ENCODE measurements at regions not wholly inside any gene's neighbourhood (a gene's known extent, or its start where the extent isn't known, plus 50 kb on each side); places are given as distances from the start of the nearest gene placed in this dataset.

DNA sequence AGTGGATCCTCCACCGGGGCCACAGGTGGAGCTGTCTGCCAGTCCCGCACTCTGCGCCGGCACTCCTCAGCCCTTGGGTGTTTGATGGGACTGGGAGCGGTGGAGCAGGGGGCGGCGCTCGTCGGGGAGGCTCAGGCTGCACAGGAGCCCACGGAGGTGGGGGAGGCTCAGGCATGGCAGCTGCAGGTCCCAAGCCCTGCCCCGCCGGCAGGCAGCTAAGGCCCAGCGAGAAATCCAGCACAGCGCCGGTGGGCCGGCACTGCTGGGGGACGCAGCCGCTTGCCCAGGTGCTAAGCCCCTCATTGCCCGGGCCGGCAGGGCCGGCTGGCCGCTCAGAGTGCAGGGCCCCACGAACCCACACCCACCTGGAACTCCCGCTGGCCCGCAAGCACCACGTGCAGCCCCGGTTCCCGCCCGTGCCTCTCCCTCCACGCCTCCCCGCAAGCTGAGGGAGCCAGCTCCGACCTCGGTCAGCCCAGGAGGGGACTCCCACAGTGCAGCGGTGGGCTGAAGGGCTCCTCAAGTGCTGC is 286.4 kb downstream of the RBM26 start:
- DNase-seq (no peak), ATAC-seq (ENCODE audit: low read depth) (no peak)
- TF ChIP-seq CTCF (IDR thresholded peaks at IDR 0.05) (no peak), EZH2 (IDR thresholded peaks at IDR 0.05; ENCODE audit: borderline replicate concordance, insufficient read depth, low read depth, low read length, poor library complexity, severe bottlenecking) (no peak)
- Mint-ChIP-seq H3K9me3 (ENCODE audit: insufficient read depth) (no peaks in the 10 kb centered on the region), H3K4me1 (peaks cover 5% of the 10 kb centered on the region), H3K27me3 (no peaks in the 10 kb centered on the region), H3K4me3 (no peak overlapping the region), H3K27ac (no peak overlapping the region)
- no peaks in the 10 kb centered on the region for H3K9me3 ChIP-seq (ENCODE audit: control extremely low read depth in 1 of 3, control insufficient read depth in 2 of 3, insufficient read depth in 1 of 3, low read length in 2 of 3)
- H3K79me2 ChIP-seq (ENCODE audit: control insufficient read depth, insufficient read depth, low read length) = no peaks in the 10 kb centered on the region
- intact Hi-C loops (cut with micrococcal nuclease) = no loop called here
- H2AFZ ChIP-seq (ENCODE audit: insufficient read depth, low read depth, low read length, poor library complexity, severe bottlenecking) = no peak overlapping the region
- H3K9ac ChIP-seq (ENCODE audit: low read length) = no peak overlapping the region
- peaks cover 0 to 4% of the 10 kb centered on the region in 2 donors for H3K4me1 ChIP-seq (ENCODE audit: control insufficient read depth in 2 of 2, insufficient read depth in 2 of 2, low read length in 2 of 2)
- no peak overlapping the region for H3K4me2 ChIP-seq (replicated peaks; ENCODE audit: low read depth, low read length, poor library complexity, severe bottlenecking)
- no peaks in the 10 kb centered on the region for H4K20me1 ChIP-seq (ENCODE audit: control insufficient read depth, insufficient read depth, low read length, poor library complexity, severe bottlenecking)
- POLR2A ChIA-PET = no interaction called here
- CTCF ChIA-PET = no interaction called here
- H3K36me3 ChIP-seq (replicated peaks in 1 of 2; ENCODE audit: control extremely low read depth in 1 of 2, control insufficient read depth in 1 of 2, extremely low read depth in 1 of 2, insufficient read depth in 2 of 2, low read length in 1 of 2) = no peaks in the 10 kb centered on the region
- no peak overlapping the region for H3K27ac ChIP-seq (ENCODE audit: low read length in 2 of 2)
- no peak overlapping the region for H3K4me3 ChIP-seq (ENCODE audit: control extremely low read depth in 1 of 5, extremely low read depth in 1 of 5, insufficient read depth in 1 of 5, low read depth in 2 of 5, low read length in 4 of 5)
- 84% methylated on average over 31 of the region's 34 CpGs for WGBS (ENCODE audit: insufficient coverage)
- H3K27me3 ChIP-seq (replicated peaks in 1 of 4; ENCODE audit: control extremely low read depth in 1 of 4, control insufficient read depth in 3 of 4, insufficient read depth in 4 of 4, low read length in 3 of 4) = no peaks in the 10 kb centered on the region

DNA sequence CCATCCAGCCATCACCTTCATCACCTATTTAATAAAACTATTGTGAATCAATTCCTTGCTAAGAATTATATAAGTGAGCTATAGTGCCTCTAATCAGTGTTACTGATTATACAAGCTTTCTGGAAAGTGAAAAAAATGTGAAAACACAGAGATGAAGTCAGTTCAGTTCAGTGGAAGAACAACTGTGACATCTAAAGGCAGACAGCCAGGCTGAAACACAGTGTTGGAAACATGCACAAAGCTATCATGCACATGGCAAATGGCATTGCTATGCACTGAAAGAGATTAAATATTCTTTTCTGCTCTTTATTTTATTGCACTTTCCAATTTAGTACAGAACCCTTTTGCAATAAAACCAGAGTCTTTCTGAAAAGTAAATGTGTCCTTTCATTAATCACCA is 294.0 kb downstream of the RBM26 start:
- POLR2A ChIA-PET = no interaction called here
- ATAC-seq (ENCODE audit: low read depth) = no peak
- TF ChIP-seq EZH2 (IDR thresholded peaks at IDR 0.05; ENCODE audit: borderline replicate concordance, insufficient read depth, low read depth, low read length, poor library complexity, severe bottlenecking) = no peak
- no peak for TF ChIP-seq CTCF (IDR thresholded peaks at IDR 0.05)

More for the DNA sequence above, 294.0 kb downstream of the RBM26 start:
- no peak overlapping the region for H3K4me3 Mint-ChIP-seq
- no peaks in the 10 kb centered on the region for H3K4me1 ChIP-seq (ENCODE audit: control insufficient read depth in 2 of 2, insufficient read depth in 2 of 2, low read length in 2 of 2)
- no peak overlapping the region for H3K9ac ChIP-seq (ENCODE audit: low read length)
- H3K79me2 ChIP-seq (ENCODE audit: control insufficient read depth, insufficient read depth, low read length) = no peaks in the 10 kb centered on the region
- H3K27ac ChIP-seq (ENCODE audit: low read length in 2 of 2) = no peak overlapping the region
- CTCF ChIA-PET = no interaction called here
- no peaks in the 10 kb centered on the region for H3K9me3 Mint-ChIP-seq (ENCODE audit: insufficient read depth)
- no peaks in the 10 kb centered on the region for H4K20me1 ChIP-seq (ENCODE audit: control insufficient read depth, insufficient read depth, low read length, poor library complexity, severe bottlenecking)
- intact Hi-C loops (cut with micrococcal nuclease) = no loop called here
- H3K27ac Mint-ChIP-seq = no peak overlapping the region
- H2AFZ ChIP-seq (ENCODE audit: insufficient read depth, low read depth, low read length, poor library complexity, severe bottlenecking) = no peak overlapping the region
- H3K36me3 ChIP-seq (replicated peaks in 1 of 2; ENCODE audit: control extremely low read depth in 1 of 2, control insufficient read depth in 1 of 2, extremely low read depth in 1 of 2, insufficient read depth in 2 of 2, low read length in 1 of 2) = no peaks in the 10 kb centered on the region
- no peak overlapping the region for H3K4me2 ChIP-seq (replicated peaks; ENCODE audit: low read depth, low read length, poor library complexity, severe bottlenecking)
- DNase-seq = no peak
- no peaks in the 10 kb centered on the region for H3K4me1 Mint-ChIP-seq
- H3K27me3 ChIP-seq (replicated peaks in 1 of 4; ENCODE audit: control extremely low read depth in 1 of 4, control insufficient read depth in 3 of 4, insufficient read depth in 4 of 4, low read length in 3 of 4) = no peaks in the 10 kb centered on the region
- H3K4me3 ChIP-seq (ENCODE audit: control extremely low read depth in 1 of 5, extremely low read depth in 1 of 5, insufficient read depth in 1 of 5, low read depth in 2 of 5, low read length in 4 of 5) = no peak overlapping the region
- no peaks in the 10 kb centered on the region for H3K9me3 ChIP-seq (ENCODE audit: control extremely low read depth in 1 of 3, control insufficient read depth in 2 of 3, insufficient read depth in 1 of 3, low read length in 2 of 3)
- H3K27me3 Mint-ChIP-seq = no peaks in the 10 kb centered on the region
